Neural cell (in vitro differentiated cells): ENCODE measurements at regions not wholly inside any gene's neighbourhood (a gene's known extent, or its start where the extent isn't known, plus 50 kb on each side); places are given as distances from the start of the nearest gene placed in this dataset.

ENCODE experiments used
- H2AFZ ChIP-seq: fragments of 200-600, 300-800 bp; sonication (generic), shearing (Covaris generic); 2 replicates; pipeline ENCODE4 v1.6.0; 2014; ENCODE audit warnings: low read depth, mild to moderate bottlenecking, antibody characterized with exemption, low read length, moderate library complexity
- H3F3A ChIP-seq: fragments of 200-600 bp; shearing (Covaris generic); 2 replicates; pipeline ENCODE4 v1.6.1; 2016; ENCODE audit warnings: mild to moderate bottlenecking, moderate library complexity, mixed read lengths, antibody characterized with exemption, low read length; ENCODE audit not compliant: insufficient read depth, poor library complexity, severe bottlenecking
- H3K27ac ChIP-seq: fragments of 200-600, 300-800 bp; sonication (generic), shearing (Covaris generic); 2 replicates; pipeline ENCODE4 v1.5.1; 2014; ENCODE audit warnings: mild to moderate bottlenecking, low read length, moderate library complexity
- H3K27me3 ChIP-seq: fragments of 300-800, 200-600 bp; sonication (generic), shearing (Covaris generic); 2 replicates; pipeline ENCODE4 v1.6.0; 2014; ENCODE audit warnings: mild to moderate bottlenecking, low read depth, low read length, moderate library complexity; ENCODE audit not compliant: insufficient read depth
- H3K36me3 ChIP-seq: fragments of 300-800, 200-600 bp; sonication (generic), shearing (Covaris generic); 2 replicates; pipeline ENCODE4 v1.5.1; 2014; ENCODE audit warnings: mild to moderate bottlenecking, antibody characterized with exemption, low read length, moderate library complexity; ENCODE audit not compliant: insufficient read depth
- H3K4me2 ChIP-seq: fragments of 300-800, 200-600 bp; sonication (generic), shearing (Covaris generic); 2 replicates; pipeline ENCODE4 v1.6.0; 2014; ENCODE audit warnings: mild to moderate bottlenecking, low read length
- H3K4me3 ChIP-seq: fragments of 300-800, 200-600 bp; sonication (generic), shearing (Covaris generic); 2 replicates; pipeline ENCODE4 v1.5.1; 2014; ENCODE audit warnings: mild to moderate bottlenecking, low read length, moderate library complexity
- H3K79me2 ChIP-seq: fragments of 200-600 bp; shearing (Covaris generic); replicated peaks from 2 replicates; pipeline ENCODE4 v1.6.0; 2014; ENCODE audit warnings: mild to moderate bottlenecking, low read length, moderate library complexity; ENCODE audit not compliant: insufficient read depth
- H3K9ac ChIP-seq: fragments of 300-800, 200-600 bp; sonication (generic), shearing (Covaris generic); 2 replicates; pipeline ENCODE4 v1.6.1; 2016; ENCODE audit warnings: mild to moderate bottlenecking, low read length, mixed read lengths
- H3K9me2 ChIP-seq: fragments of 200-600 bp; shearing (Covaris generic); 2 replicates; pipeline ENCODE4 v1.6.1; 2016; ENCODE audit warnings: mild to moderate bottlenecking, low read length, mixed read lengths; ENCODE audit not compliant: insufficient read depth
- H3K9me3 ChIP-seq: fragments of 200-600, 300-800 bp; sonication (generic), shearing (Covaris generic); 2 replicates; pipeline ENCODE4 v1.6.1; 2016; ENCODE audit warnings: mild to moderate bottlenecking, mixed run types, low read length, moderate library complexity, mixed read lengths
- H4K20me1 ChIP-seq: fragments of 200-600 bp; shearing (Covaris generic); 2 replicates; pipeline ENCODE4 v1.6.1; 2016; ENCODE audit warnings: mild to moderate bottlenecking, mixed run types; ENCODE audit not compliant: insufficient read depth
- EP300 ChIP-seq: fragments of 450-650 bp; conservative IDR thresholded peaks from 2 replicates; pipeline ENCODE4 v1.6.1; 2014; ENCODE audit warnings: antibody characterized with exemption, mild to moderate bottlenecking, moderate library complexity; ENCODE audit not compliant: poor library complexity, severe bottlenecking
- EZH2 ChIP-seq: fragments of 200-600, 300-800 bp; shearing (Covaris generic), sonication (generic); IDR thresholded peaks from 2 replicates; pipeline ENCODE4 v1.6.1; 2014; ENCODE audit warnings: antibody characterized with exemption, low read length, borderline replicate concordance, mild to moderate bottlenecking; ENCODE audit not compliant: insufficient read depth, poor library complexity, severe bottlenecking
- MXI1 ChIP-seq: fragments of 450-650 bp; conservative IDR thresholded peaks from 2 replicates; pipeline ENCODE4 v1.6.1; 2014; ENCODE audit warnings: antibody characterized with exemption, mild to moderate bottlenecking; ENCODE audit not compliant: poor library complexity, severe bottlenecking
- POLR2AphosphoS5 ChIP-seq: IDR thresholded peaks from 2 replicates; pipeline ENCODE4 v1.6.1; 2012
- RAD21 ChIP-seq: fragments of 450-650 bp; conservative IDR thresholded peaks from 2 replicates; pipeline ENCODE4 v1.6.1; 2014; ENCODE audit warnings: antibody characterized with exemption, mild to moderate bottlenecking, moderate library complexity
- SMC3 ChIP-seq: fragments of 450-650 bp; conservative IDR thresholded peaks from 2 replicates; pipeline ENCODE4 v1.6.1; 2014; ENCODE audit warnings: antibody characterized with exemption, mild to moderate bottlenecking, moderate library complexity; ENCODE audit not compliant: poor library complexity
- TAF1 ChIP-seq: IDR thresholded peaks from 2 replicates; pipeline ENCODE4 v1.6.1; 2012; ENCODE audit warnings: low read depth
- TF ChIP-seq, protein P1 (sequence below): IDR thresholded peaks from 2 replicates; pipeline ENCODE4 v1.6.1; 2012; ENCODE audit warnings: borderline replicate concordance
- TF ChIP-seq, protein P2 (sequence below): fragments of 450-650 bp; IDR thresholded peaks from 2 replicates; pipeline ENCODE4 v1.5.1; 2014; ENCODE audit warnings: antibody characterized with exemption, mild to moderate bottlenecking, moderate library complexity; ENCODE audit not compliant: poor library complexity, severe bottlenecking

DNA sequence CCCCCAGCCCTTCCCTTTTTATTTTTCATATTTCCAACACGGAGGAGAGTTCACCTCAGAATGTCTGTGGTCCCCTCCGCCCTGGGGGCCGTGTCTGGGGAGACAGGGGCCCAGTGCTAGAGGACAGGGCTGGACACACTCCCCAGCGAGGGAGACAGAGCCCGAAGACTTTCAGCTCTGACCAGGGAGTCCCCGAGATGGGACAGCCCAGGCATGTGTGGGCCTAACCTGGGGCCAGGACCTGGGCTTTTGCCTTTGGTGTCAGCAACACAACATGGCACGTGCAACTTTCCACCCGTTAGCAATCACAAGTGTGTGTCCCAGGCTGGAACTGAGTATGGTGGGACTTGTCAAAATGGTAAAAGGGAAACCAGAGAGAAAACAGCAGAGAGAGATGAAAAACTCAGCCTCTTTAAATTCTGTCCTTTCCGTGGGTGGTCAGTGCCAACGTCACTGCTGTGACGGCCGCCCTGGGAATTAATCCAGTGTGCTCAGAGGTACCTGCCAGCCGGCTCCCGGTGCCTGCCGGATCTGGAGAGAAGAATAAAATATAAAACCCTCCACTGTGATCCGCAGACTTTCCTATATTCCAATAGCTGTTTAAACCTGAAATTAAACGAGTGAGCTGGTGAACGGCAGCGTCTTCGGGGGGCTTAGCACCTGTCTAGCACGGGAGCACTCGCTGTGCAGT lies 245.8 kb downstream of the EIPR1 start:
- no peaks in the 10 kb centered on the region for H3K79me2 ChIP-seq
- H3K9me3 ChIP-seq = no peaks in the 10 kb centered on the region
- H3K9ac ChIP-seq = no peak overlapping the region
- no peak overlapping the region for H3K4me3 ChIP-seq
- no peak overlapping the region for H3K4me2 ChIP-seq
- H3K27me3 ChIP-seq = no peaks in the 10 kb centered on the region
- no peaks in the 10 kb centered on the region for H3K36me3 ChIP-seq
- H4K20me1 ChIP-seq = no peaks in the 10 kb centered on the region
- no peak overlapping the region for H2AFZ ChIP-seq
- TF ChIP-seq POLR2AphosphoS5 = no peak
- TF ChIP-seq, protein P1, sequence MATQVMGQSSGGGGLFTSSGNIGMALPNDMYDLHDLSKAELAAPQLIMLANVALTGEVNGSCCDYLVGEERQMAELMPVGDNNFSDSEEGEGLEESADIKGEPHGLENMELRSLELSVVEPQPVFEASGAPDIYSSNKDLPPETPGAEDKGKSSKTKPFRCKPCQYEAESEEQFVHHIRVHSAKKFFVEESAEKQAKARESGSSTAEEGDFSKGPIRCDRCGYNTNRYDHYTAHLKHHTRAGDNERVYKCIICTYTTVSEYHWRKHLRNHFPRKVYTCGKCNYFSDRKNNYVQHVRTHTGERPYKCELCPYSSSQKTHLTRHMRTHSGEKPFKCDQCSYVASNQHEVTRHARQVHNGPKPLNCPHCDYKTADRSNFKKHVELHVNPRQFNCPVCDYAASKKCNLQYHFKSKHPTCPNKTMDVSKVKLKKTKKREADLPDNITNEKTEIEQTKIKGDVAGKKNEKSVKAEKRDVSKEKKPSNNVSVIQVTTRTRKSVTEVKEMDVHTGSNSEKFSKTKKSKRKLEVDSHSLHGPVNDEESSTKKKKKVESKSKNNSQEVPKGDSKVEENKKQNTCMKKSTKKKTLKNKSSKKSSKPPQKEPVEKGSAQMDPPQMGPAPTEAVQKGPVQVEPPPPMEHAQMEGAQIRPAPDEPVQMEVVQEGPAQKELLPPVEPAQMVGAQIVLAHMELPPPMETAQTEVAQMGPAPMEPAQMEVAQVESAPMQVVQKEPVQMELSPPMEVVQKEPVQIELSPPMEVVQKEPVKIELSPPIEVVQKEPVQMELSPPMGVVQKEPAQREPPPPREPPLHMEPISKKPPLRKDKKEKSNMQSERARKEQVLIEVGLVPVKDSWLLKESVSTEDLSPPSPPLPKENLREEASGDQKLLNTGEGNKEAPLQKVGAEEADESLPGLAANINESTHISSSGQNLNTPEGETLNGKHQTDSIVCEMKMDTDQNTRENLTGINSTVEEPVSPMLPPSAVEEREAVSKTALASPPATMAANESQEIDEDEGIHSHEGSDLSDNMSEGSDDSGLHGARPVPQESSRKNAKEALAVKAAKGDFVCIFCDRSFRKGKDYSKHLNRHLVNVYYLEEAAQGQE = no peak
- TF ChIP-seq MXI1 = no peak
- TF ChIP-seq RAD21 = no peak
- TF ChIP-seq EP300 = no peak
- TF ChIP-seq TAF1 = no peak
- no peak for TF ChIP-seq EZH2
- TF ChIP-seq, protein P2, sequence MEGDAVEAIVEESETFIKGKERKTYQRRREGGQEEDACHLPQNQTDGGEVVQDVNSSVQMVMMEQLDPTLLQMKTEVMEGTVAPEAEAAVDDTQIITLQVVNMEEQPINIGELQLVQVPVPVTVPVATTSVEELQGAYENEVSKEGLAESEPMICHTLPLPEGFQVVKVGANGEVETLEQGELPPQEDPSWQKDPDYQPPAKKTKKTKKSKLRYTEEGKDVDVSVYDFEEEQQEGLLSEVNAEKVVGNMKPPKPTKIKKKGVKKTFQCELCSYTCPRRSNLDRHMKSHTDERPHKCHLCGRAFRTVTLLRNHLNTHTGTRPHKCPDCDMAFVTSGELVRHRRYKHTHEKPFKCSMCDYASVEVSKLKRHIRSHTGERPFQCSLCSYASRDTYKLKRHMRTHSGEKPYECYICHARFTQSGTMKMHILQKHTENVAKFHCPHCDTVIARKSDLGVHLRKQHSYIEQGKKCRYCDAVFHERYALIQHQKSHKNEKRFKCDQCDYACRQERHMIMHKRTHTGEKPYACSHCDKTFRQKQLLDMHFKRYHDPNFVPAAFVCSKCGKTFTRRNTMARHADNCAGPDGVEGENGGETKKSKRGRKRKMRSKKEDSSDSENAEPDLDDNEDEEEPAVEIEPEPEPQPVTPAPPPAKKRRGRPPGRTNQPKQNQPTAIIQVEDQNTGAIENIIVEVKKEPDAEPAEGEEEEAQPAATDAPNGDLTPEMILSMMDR = no peak
- no peak for TF ChIP-seq SMC3
- no peaks in the 10 kb centered on the region for H3K9me2 ChIP-seq
- H3F3A ChIP-seq = no peaks in the 10 kb centered on the region
- no peak overlapping the region for H3K27ac ChIP-seq

DNA sequence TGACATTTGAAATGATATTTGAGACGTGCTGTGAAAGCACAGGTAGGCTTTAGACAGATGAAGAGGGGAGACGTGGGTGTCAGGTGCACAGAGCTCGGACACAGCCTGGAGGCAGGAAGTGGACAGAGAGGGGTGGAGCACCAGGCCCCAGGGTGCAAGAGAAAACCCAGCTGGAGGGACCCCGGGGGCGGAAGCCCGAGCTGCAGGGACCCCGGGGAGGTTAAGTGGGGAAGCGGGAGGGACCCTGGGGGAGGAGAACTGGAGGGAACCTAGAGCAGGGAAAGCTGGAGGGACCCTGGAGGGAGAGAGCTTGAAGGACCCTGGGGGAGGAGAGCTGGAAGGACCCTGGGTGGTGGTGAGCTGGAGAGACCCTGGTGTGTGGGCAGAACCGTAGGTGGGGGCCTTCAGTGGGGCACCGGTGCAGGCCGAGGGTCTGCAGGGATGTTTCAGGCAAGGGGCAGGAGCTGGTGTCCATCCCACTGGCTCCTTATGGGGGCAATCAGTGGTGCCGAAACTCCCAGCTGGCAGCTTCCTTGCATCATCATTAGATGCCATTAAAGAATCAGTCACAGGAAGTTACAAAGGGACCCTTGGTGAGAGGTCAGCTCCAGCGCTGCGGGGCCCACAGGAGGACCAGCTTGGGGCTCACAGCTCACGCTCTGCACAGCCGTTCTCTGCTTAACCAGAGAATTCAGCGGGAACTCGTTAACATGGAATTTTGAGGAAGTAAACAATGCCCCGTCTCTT lies 246.6 kb downstream of the EIPR1 start:
- Histone ChIP-seq H3K36me3 (no peaks in the 10 kb centered on the region), H3K27me3 (no peaks in the 10 kb centered on the region), H3K9me3 (no peaks in the 10 kb centered on the region), H3K79me2 (no peaks in the 10 kb centered on the region), H3K4me3 (no peak overlapping the region), H3K27ac (no peak overlapping the region), H3K9me2 (no peaks in the 10 kb centered on the region), H3K9ac (no peak overlapping the region), H3F3A (no peaks in the 10 kb centered on the region), H4K20me1 (no peaks in the 10 kb centered on the region), H2AFZ (no peak overlapping the region), H3K4me2 (no peak overlapping the region)
- TF ChIP-seq, protein P2 = no peak
- no peak for TF ChIP-seq EP300
- TF ChIP-seq, protein P1 = no peak
- no peak for TF ChIP-seq SMC3
- no peak for TF ChIP-seq EZH2
- TF ChIP-seq POLR2AphosphoS5 = no peak
- no peak for TF ChIP-seq MXI1
- no peak for TF ChIP-seq RAD21
